ENCODE measurements at regions not wholly inside any gene's neighbourhood (a gene's known extent, or its start where the extent isn't known, plus 50 kb on each side); places are given as distances from the start of the nearest gene placed in this dataset.
"Not testable (repeated sequence)": the region's sequence is repeated elsewhere in the genome, so short reads cannot be mapped to it uniquely, and the experiment has no call there.

- Mint-ChIP-seq H3K4me3 (no peak overlapping the region), H3K4me1 (ENCODE audit: low read depth) (no peaks in the 10 kb centered on the region), H3K27ac (no peak overlapping the region), H3K27me3 (ENCODE audit: low read depth) (peaks cover 11% of the 10 kb centered on the region), H3K9me3 (peaks cover 5% of the 10 kb centered on the region), H3K36me3 (ENCODE audit: low read depth) (no peaks in the 10 kb centered on the region)
- no peak for DNase-seq (ENCODE audit: low spot score)
Measured at GRCh38 chr5:154547551-154547950, 69.5 kb upstream of the HAND1 start.

- H3K36me3 Mint-ChIP-seq (ENCODE audit: low read depth), result no peaks in the 10 kb centered on the region
- no peak for DNase-seq (ENCODE audit: low spot score)
- peaks cover 11% of the 10 kb centered on the region for H3K27me3 Mint-ChIP-seq (ENCODE audit: low read depth)
- peaks cover 5% of the 10 kb centered on the region for H3K9me3 Mint-ChIP-seq
- no peak overlapping the region for H3K27ac Mint-ChIP-seq
- H3K4me3 Mint-ChIP-seq, result no peak overlapping the region
- H3K4me1 Mint-ChIP-seq (ENCODE audit: low read depth), result no peaks in the 10 kb centered on the region
Measured at GRCh38 chr5:154546719-154547118, 68.7 kb upstream of the HAND1 start.

- Mint-ChIP-seq H3K36me3 (ENCODE audit: low read depth) (no peaks in the 10 kb centered on the region), H3K27me3 (ENCODE audit: low read depth) (peaks cover 11% of the 10 kb centered on the region), H3K4me3 (no peak overlapping the region), H3K27ac (no peak overlapping the region), H3K9me3 (no peaks in the 10 kb centered on the region), H3K4me1 (ENCODE audit: low read depth) (no peaks in the 10 kb centered on the region)
- DNase-seq (ENCODE audit: low spot score), result no peak
Measured at GRCh38 chr5:154544646-154545045, 66.6 kb upstream of the HAND1 start.

GRCh38 chr5:154543380-154543779 is 65.4 kb upstream of the HAND1 start:
- Mint-ChIP-seq H3K4me1 (ENCODE audit: low read depth) (no peaks in the 10 kb centered on the region), H3K36me3 (ENCODE audit: low read depth) (no peaks in the 10 kb centered on the region), H3K4me3 (no peak overlapping the region), H3K27me3 (ENCODE audit: low read depth) (peaks cover 8% of the 10 kb centered on the region), H3K9me3 (no peaks in the 10 kb centered on the region), H3K27ac (no peak overlapping the region)
- DNase-seq (ENCODE audit: low spot score), result no peak

GRCh38 chr5:154542581-154542980 is 64.6 kb upstream of the HAND1 start:
- H3K9me3 Mint-ChIP-seq, result no peaks in the 10 kb centered on the region
- no peaks in the 10 kb centered on the region for H3K36me3 Mint-ChIP-seq (ENCODE audit: low read depth)
- no peak overlapping the region for H3K4me3 Mint-ChIP-seq
- no peaks in the 10 kb centered on the region for H3K4me1 Mint-ChIP-seq (ENCODE audit: low read depth)
- H3K27ac Mint-ChIP-seq, result no peak overlapping the region
- no peak for DNase-seq (ENCODE audit: low spot score)
- peaks cover 8% of the 10 kb centered on the region for H3K27me3 Mint-ChIP-seq (ENCODE audit: low read depth)

GRCh38 chr5:154542000-154542399 is 64.0 kb upstream of the HAND1 start:
- Mint-ChIP-seq H3K27ac (no peak overlapping the region), H3K4me1 (ENCODE audit: low read depth) (no peaks in the 10 kb centered on the region), H3K27me3 (ENCODE audit: low read depth) (peaks cover 9% of the 10 kb centered on the region), H3K9me3 (no peaks in the 10 kb centered on the region), H3K36me3 (ENCODE audit: low read depth) (no peaks in the 10 kb centered on the region), H3K4me3 (no peak overlapping the region)
- no peak for DNase-seq (ENCODE audit: low spot score)

GRCh38 chr5:154541553-154541952 is 63.5 kb upstream of the HAND1 start:
- no peak for DNase-seq (ENCODE audit: low spot score)
- no peaks in the 10 kb centered on the region for H3K9me3 Mint-ChIP-seq

GRCh38 chr5:154540600-154540999 is 62.6 kb upstream of the HAND1 start:
- H3K9me3 Mint-ChIP-seq, result no peaks in the 10 kb centered on the region
- no peak overlapping the region for H3K4me3 Mint-ChIP-seq
- H3K4me1 Mint-ChIP-seq (ENCODE audit: low read depth), result no peaks in the 10 kb centered on the region
- no peak overlapping the region for H3K27ac Mint-ChIP-seq
- H3K36me3 Mint-ChIP-seq (ENCODE audit: low read depth), result no peaks in the 10 kb centered on the region
- no peak for DNase-seq (ENCODE audit: low spot score)
- H3K27me3 Mint-ChIP-seq (ENCODE audit: low read depth), result peaks cover 8% of the 10 kb centered on the region

More at GRCh38 chr5:154541553-154541952, 63.5 kb upstream of the HAND1 start:
- H3K4me1 Mint-ChIP-seq (ENCODE audit: low read depth), result no peaks in the 10 kb centered on the region
- no peaks in the 10 kb centered on the region for H3K36me3 Mint-ChIP-seq (ENCODE audit: low read depth)
- H3K27me3 Mint-ChIP-seq (ENCODE audit: low read depth), result peaks cover 9% of the 10 kb centered on the region
- H3K4me3 Mint-ChIP-seq, result no peak overlapping the region
- H3K27ac Mint-ChIP-seq, result no peak overlapping the region

- no peak for DNase-seq (ENCODE audit: low spot score)
- no peaks in the 10 kb centered on the region for H3K36me3 Mint-ChIP-seq (ENCODE audit: low read depth)
- no peaks in the 10 kb centered on the region for H3K9me3 Mint-ChIP-seq
- no peak overlapping the region for H3K4me3 Mint-ChIP-seq
- peaks cover 10% of the 10 kb centered on the region for H3K27me3 Mint-ChIP-seq (ENCODE audit: low read depth)
- no peaks in the 10 kb centered on the region for H3K4me1 Mint-ChIP-seq (ENCODE audit: low read depth)
- H3K27ac Mint-ChIP-seq, result no peak overlapping the region
Measured at GRCh38 chr5:154538492-154538891, 60.5 kb upstream of the HAND1 start.

GRCh38 chr5:154536439-154536838 is 58.4 kb upstream of the HAND1 start:
- not testable (repeated sequence) for H3K4me1 Mint-ChIP-seq (ENCODE audit: low read depth); DNase-seq (ENCODE audit: low spot score); H3K4me3 Mint-ChIP-seq; H3K9me3 Mint-ChIP-seq; H3K36me3 Mint-ChIP-seq (ENCODE audit: low read depth); H3K27me3 Mint-ChIP-seq (ENCODE audit: low read depth); H3K27ac Mint-ChIP-seq

GRCh38 chr5:154535535-154535934 is 57.5 kb upstream of the HAND1 start:
- Mint-ChIP-seq H3K4me1 (ENCODE audit: low read depth) (no peaks in the 10 kb centered on the region), H3K36me3 (ENCODE audit: low read depth) (no peaks in the 10 kb centered on the region), H3K4me3 (no peak overlapping the region), H3K27ac (no peak overlapping the region), H3K27me3 (ENCODE audit: low read depth) (peaks cover 11% of the 10 kb centered on the region), H3K9me3 (no peaks in the 10 kb centered on the region)
- no peak for DNase-seq (ENCODE audit: low spot score)

- DNase-seq (ENCODE audit: low spot score), result no peak
- peaks cover 11% of the 10 kb centered on the region for H3K27me3 Mint-ChIP-seq (ENCODE audit: low read depth)
- H3K9me3 Mint-ChIP-seq, result no peaks in the 10 kb centered on the region
- H3K4me3 Mint-ChIP-seq, result no peak overlapping the region
- H3K4me1 Mint-ChIP-seq (ENCODE audit: low read depth), result no peaks in the 10 kb centered on the region
- H3K36me3 Mint-ChIP-seq (ENCODE audit: low read depth), result no peaks in the 10 kb centered on the region
- H3K27ac Mint-ChIP-seq, result no peak overlapping the region
Measured at GRCh38 chr5:154534457-154535050, 56.5 kb upstream of the HAND1 start.

GRCh38 chr5:154529282-154529681 is 51.3 kb upstream of the HAND1 start:
- no peaks in the 10 kb centered on the region for H3K36me3 Mint-ChIP-seq (ENCODE audit: low read depth)
- no peak overlapping the region for H3K27ac Mint-ChIP-seq
- no peaks in the 10 kb centered on the region for H3K4me1 Mint-ChIP-seq (ENCODE audit: low read depth)
- no peak for DNase-seq (ENCODE audit: low spot score)
- H3K4me3 Mint-ChIP-seq, result no peak overlapping the region
- peaks cover 13% of the 10 kb centered on the region for H3K27me3 Mint-ChIP-seq (ENCODE audit: low read depth)
- no peaks in the 10 kb centered on the region for H3K9me3 Mint-ChIP-seq

- Mint-ChIP-seq H3K9me3 (no peaks in the 10 kb centered on the region), H3K4me1 (ENCODE audit: low read depth) (no peaks in the 10 kb centered on the region), H3K4me3 (no peak overlapping the region), H3K36me3 (ENCODE audit: low read depth) (no peaks in the 10 kb centered on the region), H3K27me3 (ENCODE audit: low read depth) (peaks cover 17% of the 10 kb centered on the region), H3K27ac (no peak overlapping the region)
- DNase-seq (ENCODE audit: low spot score), result no peak
Measured at GRCh38 chr5:154528005-154528594, 50.1 kb upstream of the HAND1 start.
